Peyer's patch (tissue), 4 donors: ENCODE measurements at regions not wholly inside any gene's neighbourhood (a gene's known extent, or its start where the extent isn't known, plus 50 kb on each side); places are given as distances from the start of the nearest gene placed in this dataset.

ENCODE experiments used
- CTCF ChIP-seq, 6 experiments: fragments of 450-650 bp in 4 of 6; fragments of 200-600 bp in 2 of 6; sonication (generic) in 1 of 6; IDR thresholded peaks; one replicate each; pipeline ENCODE4 v1.5.1; 2017 to 2019; ENCODE audit warnings: antibody characterized with exemption in 6 of 6, mild to moderate bottlenecking in 3 of 6, moderate library complexity in 1 of 6
- POLR2A ChIP-seq, 2 donors: fragments of 450-650 bp; IDR thresholded peaks; one replicate each; pipeline ENCODE4 v1.5.1; 2017; ENCODE audit warnings: antibody characterized with exemption in 2 of 2, mild to moderate bottlenecking in 2 of 2, moderate library complexity in 2 of 2

DNA sequence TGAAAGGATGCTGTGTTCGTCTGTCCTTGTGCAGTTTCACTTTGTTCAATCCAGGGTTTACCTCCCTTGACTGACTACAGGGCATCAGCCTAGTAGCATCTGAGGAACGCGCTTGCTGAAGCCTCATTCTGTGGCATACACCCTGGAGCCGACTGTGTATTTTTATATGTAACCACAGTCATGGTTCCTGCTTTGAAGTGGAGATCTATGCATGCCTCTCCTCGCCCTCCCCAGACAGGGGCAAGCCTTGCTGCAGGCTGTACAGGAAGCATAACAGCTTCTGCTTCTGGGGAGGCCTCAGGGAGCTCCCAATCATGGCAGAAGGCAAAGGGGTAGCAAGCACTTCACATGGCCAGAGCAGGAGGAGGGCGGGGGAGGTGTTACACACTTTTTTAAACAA, 262.1 kb downstream of the BCL11B start:
- TF ChIP-seq CTCF (IDR thresholded peaks at IDR 0.05) (no peak), POLR2A (IDR thresholded peaks at IDR 0.05) (no peak)
